ENCODE measurements at regions not wholly inside any gene's neighbourhood (a gene's known extent, or its start where the extent isn't known, plus 50 kb on each side); places are given as distances from the start of the nearest gene placed in this dataset.

DNA sequence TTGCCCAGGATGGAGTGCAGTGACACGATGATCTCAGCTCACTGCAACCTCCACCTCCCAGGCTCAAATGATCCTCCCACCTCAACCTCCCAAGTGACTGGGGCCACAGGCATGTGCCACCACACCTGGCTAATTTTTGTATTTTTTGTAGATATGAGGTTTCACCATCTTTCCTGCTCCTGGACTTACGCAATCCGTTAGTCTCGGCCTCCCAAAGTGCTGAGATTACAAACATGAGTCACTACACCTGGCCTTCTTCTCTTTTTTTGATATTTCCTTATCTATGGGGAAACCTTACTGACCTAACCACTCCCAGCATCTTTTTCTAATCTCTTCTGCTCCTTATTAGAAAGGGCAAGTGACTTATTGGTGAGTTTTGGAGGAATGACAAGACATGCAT lies 121.7 kb upstream of the CHORDC1 start:
- TF ChIP-seq, protein P1, sequence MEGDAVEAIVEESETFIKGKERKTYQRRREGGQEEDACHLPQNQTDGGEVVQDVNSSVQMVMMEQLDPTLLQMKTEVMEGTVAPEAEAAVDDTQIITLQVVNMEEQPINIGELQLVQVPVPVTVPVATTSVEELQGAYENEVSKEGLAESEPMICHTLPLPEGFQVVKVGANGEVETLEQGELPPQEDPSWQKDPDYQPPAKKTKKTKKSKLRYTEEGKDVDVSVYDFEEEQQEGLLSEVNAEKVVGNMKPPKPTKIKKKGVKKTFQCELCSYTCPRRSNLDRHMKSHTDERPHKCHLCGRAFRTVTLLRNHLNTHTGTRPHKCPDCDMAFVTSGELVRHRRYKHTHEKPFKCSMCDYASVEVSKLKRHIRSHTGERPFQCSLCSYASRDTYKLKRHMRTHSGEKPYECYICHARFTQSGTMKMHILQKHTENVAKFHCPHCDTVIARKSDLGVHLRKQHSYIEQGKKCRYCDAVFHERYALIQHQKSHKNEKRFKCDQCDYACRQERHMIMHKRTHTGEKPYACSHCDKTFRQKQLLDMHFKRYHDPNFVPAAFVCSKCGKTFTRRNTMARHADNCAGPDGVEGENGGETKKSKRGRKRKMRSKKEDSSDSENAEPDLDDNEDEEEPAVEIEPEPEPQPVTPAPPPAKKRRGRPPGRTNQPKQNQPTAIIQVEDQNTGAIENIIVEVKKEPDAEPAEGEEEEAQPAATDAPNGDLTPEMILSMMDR (IDR thresholded peaks at IDR 0.05): no peak
- no peak for TF ChIP-seq EZH2 (IDR thresholded peaks at IDR 0.05; ENCODE audit: borderline replicate concordance, insufficient read depth, low read depth, low read length, poor library complexity, severe bottlenecking)
